ENCODE measurements at regions not wholly inside any gene's neighbourhood (a gene's known extent, or its start where the extent isn't known, plus 50 kb on each side); places are given as distances from the start of the nearest gene placed in this dataset.
"Not testable (repeated sequence)": the region's sequence is repeated elsewhere in the genome, so short reads cannot be mapped to it uniquely, and the experiment has no call there.

GRCh38 chr9:2356041-2356790 is 265.4 kb upstream of the VLDLR start:
- DNase-seq: no peak

- DNase-seq: no peak
Observed at GRCh38 chr9:2359891-2360471, 261.6 kb upstream of the VLDLR start.

GRCh38 chr9:2362150-2362549 is 259.4 kb upstream of the VLDLR start:
- DNase-seq: no peak

- DNase-seq: no peak
Observed at GRCh38 chr9:2363138-2363745, 258.3 kb upstream of the VLDLR start.

GRCh38 chr9:2363781-2364180 is 257.8 kb upstream of the VLDLR start:
- no peak for DNase-seq

GRCh38 chr9:2367970-2368369 is 253.6 kb upstream of the VLDLR start:
- DNase-seq: no peak

GRCh38 chr9:2373648-2374047 is 247.9 kb upstream of the VLDLR start:
- DNase-seq: no peak

- no peak for DNase-seq
Observed at GRCh38 chr9:2375114-2375513, 246.5 kb upstream of the VLDLR start.

GRCh38 chr9:2377117-2377516 is 244.5 kb upstream of the VLDLR start:
- DNase-seq: no peak

GRCh38 chr9:2377834-2378233 is 243.8 kb upstream of the VLDLR start:
- DNase-seq: no peak

- DNase-seq: no peak
Observed at GRCh38 chr9:2378266-2378665, 243.3 kb upstream of the VLDLR start.

- no peak for DNase-seq
Observed at GRCh38 chr9:2378816-2379215, 242.8 kb upstream of the VLDLR start.

GRCh38 chr9:2384741-2385140 is 236.8 kb upstream of the VLDLR start:
- no peak for DNase-seq

- no peak for DNase-seq
Observed at GRCh38 chr9:2385746-2386145, 235.8 kb upstream of the VLDLR start.

- no peak for DNase-seq
Observed at GRCh38 chr9:2386566-2386965, 235.0 kb upstream of the VLDLR start.

GRCh38 chr9:2387166-2387565 is 234.4 kb upstream of the VLDLR start:
- DNase-seq: no peak

GRCh38 chr9:2389404-2389803 is 232.2 kb upstream of the VLDLR start:
- no peak for DNase-seq

- no peak for DNase-seq
Observed at GRCh38 chr9:2390028-2390427, 231.6 kb upstream of the VLDLR start.

- DNase-seq: not testable (repeated sequence)
Observed at GRCh38 chr9:2391509-2392132, 230.0 kb upstream of the VLDLR start.

GRCh38 chr9:2394087-2394741 is 227.4 kb upstream of the VLDLR start:
- DNase-seq: not testable (repeated sequence)

GRCh38 chr9:2395814-2396612 is 225.6 kb upstream of the VLDLR start:
- no peak for DNase-seq

- no peak for DNase-seq
Observed at GRCh38 chr9:2396622-2397285, 224.8 kb upstream of the VLDLR start.
